T47D (cell line): ENCODE measurements at regions not wholly inside any gene's neighbourhood (a gene's known extent, or its start where the extent isn't known, plus 50 kb on each side); places are given as distances from the start of the nearest gene placed in this dataset.
A peak's percentile ranks its signal among the peaks of the same experiment; 100 is the strongest.
"Not testable (repeated sequence)": the region's sequence is repeated elsewhere in the genome, so short reads cannot be mapped to it uniquely, and the experiment has no call there.

Experiments used
- DNase-seq, 2 experiments: peaks; one replicate each; pipeline versions ENCODE4 v3.0.0 to v3.0.0-alpha.2; 2011 to 2012; ENCODE audit warnings: low read depth in 1 of 2, low spot score in 1 of 2
- JUND ChIP-seq: IDR thresholded peaks from 2 replicates; pipeline ENCODE4 v1.6.1; 2012; ENCODE audit warnings: low read depth
- in situ Hi-C: cut with HindIII; loops from 2 replicates; pipeline ENCODE4 v1.10.0; 2016; ENCODE audit warnings: low sequenced_read_pairs, low pct_unique_long_range_greater_than_20kb

GRCh38 chr9:134568116-134568515 is 73.5 kb upstream of the COL5A1 start:
- TF ChIP-seq JUND = no peak
- in situ Hi-C loops = no loop called here
- DNase-seq = no peak

DNA sequence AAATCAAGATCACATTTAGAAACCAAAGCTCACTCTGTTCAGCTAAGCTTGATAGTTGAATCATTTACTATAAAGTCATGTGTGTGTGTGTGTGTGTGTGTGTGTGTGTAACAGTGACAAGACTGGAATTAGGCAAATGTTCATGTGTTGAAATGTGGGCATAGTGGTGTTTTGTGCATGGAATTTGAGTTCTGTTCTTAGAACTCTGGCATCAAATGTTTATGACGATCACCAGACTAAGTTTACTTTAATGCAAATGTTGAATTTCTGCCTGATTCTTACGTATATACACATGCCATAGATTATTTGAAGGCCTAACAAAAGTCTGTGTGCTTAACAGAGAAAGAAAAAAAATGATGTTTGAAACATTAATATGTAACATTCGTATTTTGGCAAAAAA is 72.8 kb upstream of the COL5A1 start:
- in situ Hi-C loops = no loop called here
- no peak for TF ChIP-seq JUND
- DNase-seq = no peak

GRCh38 chr9:134569626-134570025 is 72.0 kb upstream of the COL5A1 start:
- no peak for TF ChIP-seq JUND
- DNase-seq = no peak
- in situ Hi-C loops = no loop called here

DNA sequence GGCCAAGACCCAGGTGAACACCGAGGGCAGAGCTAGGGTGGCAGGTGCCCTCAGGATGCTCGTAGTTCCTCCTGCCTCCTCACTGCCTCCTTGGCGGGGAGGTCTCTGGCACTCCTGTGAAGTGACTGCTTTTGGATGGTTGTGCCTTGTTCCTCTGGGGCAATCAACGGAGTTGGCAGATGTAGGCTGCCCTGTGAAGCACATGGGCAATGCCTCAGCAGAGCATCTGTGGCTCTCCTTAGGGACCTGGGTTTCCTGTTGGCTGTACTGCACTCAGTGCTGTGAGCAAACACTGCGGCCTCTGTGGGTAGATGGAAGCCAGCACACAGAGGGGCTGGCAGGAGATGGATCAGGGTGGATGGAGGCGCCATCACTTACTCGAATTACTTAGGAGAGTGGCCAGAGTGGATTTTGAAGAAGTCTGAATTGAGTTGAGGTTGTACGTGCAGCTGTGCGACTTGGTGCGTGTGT is 71.4 kb upstream of the COL5A1 start:
- no peak for TF ChIP-seq JUND
- no peak for DNase-seq
- in situ Hi-C loops = no loop called here

- TF ChIP-seq JUND = no peak
- in situ Hi-C loops = no loop called here
- DNase-seq = no peak
Observed at GRCh38 chr9:134570711-134571325, 70.8 kb upstream of the COL5A1 start.

DNA sequence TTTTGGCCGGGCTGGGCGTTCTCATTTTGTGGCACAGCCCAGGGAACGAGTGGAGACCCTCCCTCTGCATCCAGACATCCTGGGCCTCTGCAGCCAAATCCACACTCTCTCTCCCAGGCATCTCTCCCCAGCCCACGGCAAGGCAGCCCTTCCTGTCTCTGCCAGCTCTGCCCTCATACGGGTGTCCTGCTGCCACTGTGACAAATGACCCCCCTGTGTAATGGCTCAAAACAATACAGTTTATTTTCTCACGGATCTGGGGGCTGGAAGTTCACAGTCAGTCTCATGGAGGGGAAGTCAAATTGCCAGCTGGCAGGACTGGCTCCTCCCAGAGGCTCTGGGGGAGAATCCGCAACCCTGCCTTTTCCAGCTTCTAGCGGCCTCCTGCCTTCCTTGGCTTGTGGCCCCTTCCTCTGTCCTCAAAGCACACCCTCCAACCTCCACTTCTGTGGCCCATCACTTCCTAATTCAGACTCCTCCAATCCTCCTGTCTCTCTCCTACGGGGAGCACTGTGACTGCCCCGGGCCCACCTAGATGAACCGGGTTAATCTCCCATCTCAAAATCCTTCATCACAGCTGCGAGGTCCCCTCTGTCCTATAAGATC is 70.2 kb upstream of the COL5A1 start:
- DNase-seq = no peak
- in situ Hi-C loops = no loop called here
- no peak for TF ChIP-seq JUND

GRCh38 chr9:134571946-134572917 is 69.4 kb upstream of the COL5A1 start:
- in situ Hi-C loops = no loop called here
- no peak for TF ChIP-seq JUND

GRCh38 chr9:134574686-134575085 is 66.9 kb upstream of the COL5A1 start:
- DNase-seq, in situ Hi-C loops: not testable (repeated sequence)

More at GRCh38 chr9:134571946-134572917, 69.4 kb upstream of the COL5A1 start:
- DNase-seq = peak in 1 of 2 experiments; percentile 26

DNA sequence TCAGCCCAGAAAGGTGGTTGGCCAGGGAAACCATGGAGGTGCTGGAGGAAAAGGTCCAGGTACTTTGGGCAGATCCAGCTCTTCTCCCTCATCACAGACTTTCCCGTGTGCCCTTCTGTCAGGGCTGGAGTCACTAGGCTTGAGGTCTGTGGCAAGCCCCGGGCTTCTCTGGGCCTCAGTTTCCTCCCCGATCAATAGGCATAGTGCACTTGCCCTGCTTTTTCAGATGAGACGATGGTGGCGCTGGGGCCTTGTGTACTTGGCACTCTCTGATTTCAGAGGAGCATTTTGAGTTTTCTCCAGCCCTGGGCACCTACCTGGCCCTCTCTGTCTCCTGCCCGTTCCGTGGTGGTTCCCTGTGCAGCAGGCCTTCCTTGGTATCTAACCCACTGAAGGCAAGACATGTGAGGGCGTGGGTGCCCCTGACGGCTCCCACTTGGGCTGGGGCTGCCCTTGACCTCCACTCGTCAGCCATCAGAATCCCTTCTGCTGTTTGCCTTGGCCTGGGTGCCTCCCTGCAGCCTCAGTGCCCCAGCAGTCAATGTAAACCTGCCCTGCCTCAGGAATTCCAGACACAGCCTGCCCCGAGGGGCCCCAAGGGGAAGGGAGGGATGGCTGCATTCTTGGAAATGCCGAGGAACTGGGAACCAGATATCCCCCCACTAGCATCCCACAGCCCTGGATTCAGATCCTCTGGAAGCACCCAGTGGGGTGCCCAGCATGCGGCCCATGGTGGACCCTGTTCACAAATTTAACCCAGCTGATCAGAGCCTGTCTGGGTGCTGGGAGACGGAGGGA is 66.3 kb upstream of the COL5A1 start:
- in situ Hi-C loops = no loop called here
- DNase-seq = no peak
- TF ChIP-seq JUND = no peak

DNA sequence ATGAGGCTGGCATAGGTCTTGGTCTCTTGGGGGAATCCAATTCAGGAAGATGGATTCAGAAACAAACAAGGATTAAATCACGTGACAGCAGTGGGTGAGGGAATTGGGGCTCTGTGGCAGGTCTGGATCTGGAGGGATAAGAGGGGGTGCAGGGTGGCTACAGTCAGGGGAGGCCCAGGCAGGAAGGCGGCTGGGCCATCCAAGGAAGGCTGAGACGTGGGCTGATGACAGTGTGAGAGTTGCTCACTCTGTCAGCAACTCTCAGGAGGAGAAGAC is 65.8 kb upstream of the COL5A1 start:
- no peak for DNase-seq
- TF ChIP-seq JUND = no peak

DNA sequence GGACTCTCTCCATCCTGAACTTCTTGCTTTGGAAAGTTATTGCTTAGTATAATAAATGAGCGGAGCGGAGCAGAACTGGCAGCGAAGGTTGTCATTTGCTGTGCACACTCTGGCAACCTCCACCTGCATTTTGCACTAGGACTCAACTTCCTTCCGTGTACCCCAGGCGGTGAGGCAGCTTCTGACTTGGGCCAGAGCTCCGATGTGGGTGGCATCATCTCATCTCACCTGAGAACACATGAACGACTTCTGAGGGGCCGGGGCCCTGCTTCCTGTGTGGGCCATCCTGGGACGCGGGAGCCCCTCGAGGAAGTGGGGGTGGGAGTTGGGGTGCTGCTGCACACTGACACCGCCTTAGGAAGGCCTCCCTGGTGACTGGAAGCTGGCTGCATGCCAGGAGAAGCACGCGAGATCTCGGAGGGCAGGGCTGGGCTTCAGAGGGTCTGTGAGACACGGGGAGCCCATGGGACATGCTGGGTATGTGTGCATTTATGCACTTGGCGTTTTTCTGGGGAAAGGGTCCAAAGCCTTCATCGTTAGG is 56.5 kb upstream of the COL5A1 start:
- in situ Hi-C loops = no loop called here
- no peak for TF ChIP-seq JUND
- no peak for DNase-seq

More for the DNA sequence above, 65.8 kb upstream of the COL5A1 start:
- in situ Hi-C loops = no loop called here
